ENCODE measurements at regions not wholly inside any gene's neighbourhood (a gene's known extent, or its start where the extent isn't known, plus 50 kb on each side); places are given as distances from the start of the nearest gene placed in this dataset.

DNA sequence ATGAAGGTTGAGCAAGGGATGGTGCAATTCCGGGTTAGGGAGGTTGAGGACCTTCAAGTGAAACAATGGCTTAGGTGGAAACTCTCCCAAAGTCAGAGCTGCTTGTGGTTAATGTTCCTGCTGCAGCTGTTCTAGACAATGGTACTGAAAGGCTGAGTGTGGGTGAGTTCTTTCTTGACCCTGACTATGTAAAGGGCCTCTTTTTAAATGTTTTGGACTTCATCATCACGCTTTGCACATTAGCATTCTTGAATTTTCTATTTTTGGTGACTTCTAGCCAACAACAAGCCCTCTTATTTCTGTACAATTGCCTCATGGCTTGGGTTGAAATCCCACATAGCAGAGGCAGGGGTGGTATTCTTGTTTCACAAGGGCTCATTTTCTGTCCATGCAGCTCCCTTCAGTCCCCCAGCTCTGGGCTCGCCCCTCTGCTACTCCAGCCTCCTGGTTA is 136.3 kb upstream of the ANKRD55 start:
- TF ChIP-seq, protein P1, sequence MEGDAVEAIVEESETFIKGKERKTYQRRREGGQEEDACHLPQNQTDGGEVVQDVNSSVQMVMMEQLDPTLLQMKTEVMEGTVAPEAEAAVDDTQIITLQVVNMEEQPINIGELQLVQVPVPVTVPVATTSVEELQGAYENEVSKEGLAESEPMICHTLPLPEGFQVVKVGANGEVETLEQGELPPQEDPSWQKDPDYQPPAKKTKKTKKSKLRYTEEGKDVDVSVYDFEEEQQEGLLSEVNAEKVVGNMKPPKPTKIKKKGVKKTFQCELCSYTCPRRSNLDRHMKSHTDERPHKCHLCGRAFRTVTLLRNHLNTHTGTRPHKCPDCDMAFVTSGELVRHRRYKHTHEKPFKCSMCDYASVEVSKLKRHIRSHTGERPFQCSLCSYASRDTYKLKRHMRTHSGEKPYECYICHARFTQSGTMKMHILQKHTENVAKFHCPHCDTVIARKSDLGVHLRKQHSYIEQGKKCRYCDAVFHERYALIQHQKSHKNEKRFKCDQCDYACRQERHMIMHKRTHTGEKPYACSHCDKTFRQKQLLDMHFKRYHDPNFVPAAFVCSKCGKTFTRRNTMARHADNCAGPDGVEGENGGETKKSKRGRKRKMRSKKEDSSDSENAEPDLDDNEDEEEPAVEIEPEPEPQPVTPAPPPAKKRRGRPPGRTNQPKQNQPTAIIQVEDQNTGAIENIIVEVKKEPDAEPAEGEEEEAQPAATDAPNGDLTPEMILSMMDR (IDR thresholded peaks at IDR 0.05): no peak
- no peak for TF ChIP-seq POLR2A (IDR thresholded peaks at IDR 0.05; ENCODE audit: low read depth)
- no peak for TF ChIP-seq POLR2AphosphoS5 (IDR thresholded peaks at IDR 0.05)
